GM20431 (cell line): ENCODE measurements at regions not wholly inside any gene's neighbourhood (a gene's known extent, or its start where the extent isn't known, plus 50 kb on each side); places are given as distances from the start of the nearest gene placed in this dataset.

Experiments
- in situ Hi-C: fragments of 300-500 bp; cut with MseI, MboI; formaldehyde crosslinking; loops from one replicate; pipeline ENCODE4 v1.15.0; 2020; ENCODE audit warnings: low sequenced_read_pairs; ENCODE audit not compliant: unreplicated experiment

DNA sequence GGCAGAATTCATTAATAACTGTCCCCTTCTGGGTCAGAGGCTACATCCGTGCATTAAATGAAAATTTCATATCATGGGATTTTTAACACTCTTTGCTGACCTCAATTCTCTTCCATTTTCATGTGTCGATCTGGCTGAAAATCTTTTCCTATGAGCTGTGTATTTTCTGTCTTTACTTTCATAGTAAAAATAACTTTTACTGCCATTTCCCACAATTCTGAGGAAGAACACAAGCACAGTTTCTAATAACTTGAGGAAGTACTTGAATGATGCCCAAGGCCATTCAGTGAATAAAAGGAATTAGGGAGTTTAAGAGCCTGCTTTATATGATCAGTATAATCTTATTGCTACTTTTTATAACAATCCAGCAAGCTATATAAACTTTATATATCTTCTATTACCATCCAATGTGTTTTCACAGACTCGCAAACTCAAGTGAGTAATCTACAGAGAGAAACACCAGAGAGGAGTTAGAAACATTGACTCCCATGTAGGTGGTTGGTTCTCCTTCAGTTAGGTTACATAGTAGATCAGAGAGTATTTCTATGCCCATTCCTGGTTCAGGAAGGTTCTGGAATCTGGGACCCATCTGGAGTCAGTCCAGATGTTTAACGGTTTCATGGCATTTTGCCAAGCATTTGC lies 340.0 kb downstream of the FBXO15 start:
- in situ Hi-C loops = no loop called here

DNA sequence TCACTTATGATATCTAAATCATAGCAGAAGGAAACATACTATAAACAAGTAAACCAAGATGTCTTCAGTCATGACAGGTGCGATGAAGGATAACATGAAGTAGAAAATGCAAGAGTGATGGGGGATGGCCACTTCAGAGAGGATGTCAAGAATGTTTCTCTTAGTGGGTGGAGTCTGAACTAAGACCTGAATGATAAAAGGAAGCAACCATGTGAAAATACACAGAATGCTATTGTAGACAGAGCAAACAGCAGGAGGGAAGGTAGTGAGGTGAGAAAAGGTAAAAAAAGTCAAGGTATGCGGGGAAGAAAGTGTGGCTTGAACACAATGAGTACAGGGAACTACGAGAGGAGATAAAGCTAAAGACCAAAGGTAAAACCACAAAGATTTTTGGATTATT lies 341.6 kb downstream of the FBXO15 start:
- in situ Hi-C loops = no loop called here

DNA sequence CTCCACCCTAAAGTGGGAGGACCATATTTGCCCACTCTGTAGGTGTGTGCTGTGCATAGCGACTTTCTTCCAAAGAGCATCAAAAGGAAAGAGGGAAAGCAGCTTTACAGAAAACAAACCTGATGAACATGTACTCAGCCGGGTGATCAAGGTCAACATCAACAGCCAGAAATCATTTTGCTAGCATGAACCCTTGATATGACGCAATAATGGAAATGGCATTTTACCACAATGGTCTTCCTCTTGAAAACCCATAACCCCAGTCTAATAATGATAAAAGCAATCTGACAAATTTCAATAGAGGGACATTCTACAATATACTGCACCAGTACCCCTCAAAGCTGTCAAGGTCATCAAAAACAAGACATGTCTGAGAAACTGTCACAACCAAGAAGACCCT lies 350.2 kb downstream of the FBXO15 start:
- in situ Hi-C loops = no loop called here

DNA sequence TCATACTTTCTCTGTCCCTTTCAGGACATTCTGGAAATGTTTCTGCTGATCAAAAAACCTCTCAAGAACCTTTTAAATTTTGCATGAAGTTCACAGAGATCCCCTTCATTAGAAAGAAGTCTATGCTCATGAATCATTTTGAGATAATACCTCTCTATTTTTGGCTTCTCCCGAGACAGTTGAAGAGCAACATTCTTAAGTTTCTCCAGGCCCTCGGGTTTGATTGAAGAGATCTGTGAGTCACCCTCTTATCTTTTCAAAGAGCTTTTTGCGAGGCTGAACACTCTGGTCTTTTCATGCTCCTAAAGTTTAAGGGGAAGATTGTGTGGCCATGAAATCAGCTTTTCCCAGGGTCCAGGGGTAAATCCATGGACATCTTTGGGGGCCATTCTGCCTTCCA lies 354.2 kb downstream of the FBXO15 start:
- in situ Hi-C loops = no loop called here

DNA sequence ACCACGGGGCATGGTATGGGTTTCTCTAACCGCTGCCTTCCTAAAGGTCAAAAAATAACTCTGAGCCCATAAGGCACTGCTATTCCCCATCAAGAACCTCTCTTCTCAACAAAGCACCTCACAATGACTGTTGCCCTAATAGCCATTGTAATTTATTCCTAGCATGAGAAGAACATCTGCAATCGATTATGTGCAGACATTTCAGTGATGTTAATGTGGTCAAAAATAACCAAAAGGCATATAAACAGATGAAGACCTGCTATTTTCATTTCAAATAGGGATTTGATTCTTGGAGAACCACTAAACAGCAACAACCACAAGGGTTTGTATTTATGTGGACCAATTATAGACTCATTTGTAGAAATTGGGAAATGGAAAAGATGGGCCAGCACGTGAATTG lies 356.6 kb downstream of the FBXO15 start:
- in situ Hi-C loops = no loop called here

DNA sequence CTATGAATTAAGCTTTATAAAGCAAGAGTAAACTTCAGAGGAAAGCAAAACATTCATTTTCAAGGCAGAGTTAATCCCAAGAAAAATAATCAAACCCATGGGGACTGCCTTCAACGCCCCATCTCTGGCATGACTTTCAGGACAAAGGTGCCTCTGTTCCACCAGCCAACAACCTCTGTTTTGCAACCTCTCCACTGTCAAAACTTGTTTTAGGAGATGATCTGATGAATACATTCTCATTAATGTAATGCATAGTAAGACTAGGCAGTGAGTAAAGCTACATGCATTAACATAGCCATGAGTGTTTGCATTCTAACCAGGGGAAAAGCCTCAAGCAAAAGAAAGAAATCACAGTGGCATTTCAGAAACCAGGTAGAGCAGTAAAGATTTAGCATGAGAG lies 357.0 kb downstream of the FBXO15 start:
- in situ Hi-C loops = no loop called here

DNA sequence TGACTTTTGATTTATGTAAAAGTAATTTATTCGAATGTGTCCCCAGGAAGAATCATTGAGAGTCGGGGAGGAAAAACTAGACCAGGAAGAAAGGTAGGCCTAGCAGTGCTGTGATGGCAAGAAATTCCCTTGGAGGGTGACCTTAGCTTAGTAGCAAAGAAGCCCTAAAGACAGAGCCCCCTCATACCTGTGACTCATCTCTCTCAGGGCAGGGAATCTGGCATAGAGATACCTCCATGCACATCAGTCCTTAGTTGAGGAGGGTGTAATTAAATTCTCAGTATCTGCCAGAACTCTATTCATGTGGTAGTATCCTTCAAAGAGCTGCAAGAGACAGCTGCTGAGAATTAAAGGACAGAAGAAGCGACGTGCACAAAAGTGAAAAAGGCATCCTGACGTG lies 360.3 kb downstream of the FBXO15 start:
- in situ Hi-C loops = no loop called here

DNA sequence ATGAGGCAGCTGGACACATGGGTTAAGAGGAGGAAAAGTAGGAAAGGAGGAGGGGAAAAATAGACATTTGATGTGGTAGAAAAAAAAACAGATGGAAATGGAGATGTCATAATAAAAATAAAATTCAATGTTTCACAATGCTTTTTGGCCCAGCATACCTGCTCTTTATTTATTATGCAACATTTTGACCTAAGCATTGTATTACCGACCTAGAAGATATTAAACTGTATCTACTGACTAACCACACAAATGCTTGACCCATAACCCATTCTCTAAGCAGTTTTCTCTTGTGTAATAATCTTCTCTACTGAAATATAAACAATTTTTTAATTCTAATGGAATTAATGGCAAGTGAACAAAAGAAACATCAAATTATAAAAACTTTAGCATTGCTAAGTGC lies 362.3 kb downstream of the FBXO15 start:
- in situ Hi-C loops = no loop called here

DNA sequence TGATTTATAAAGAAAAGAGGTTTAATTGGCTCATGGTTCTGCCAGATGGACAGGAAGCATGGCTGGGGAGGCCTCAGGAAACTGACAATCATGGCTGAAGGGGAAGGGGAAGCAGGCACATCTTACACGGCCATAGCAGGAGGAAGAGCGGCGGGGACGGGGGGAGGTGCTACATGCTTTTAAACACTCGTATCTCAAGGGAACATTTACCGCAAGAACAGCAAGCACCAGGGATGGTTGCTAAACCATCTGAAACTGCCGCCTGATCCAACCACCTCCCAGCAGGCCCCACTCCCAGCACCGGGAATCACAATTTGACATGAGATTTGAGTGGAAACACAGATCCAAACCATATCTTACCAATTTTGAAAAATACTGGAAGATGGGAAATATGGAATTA lies 362.8 kb downstream of the FBXO15 start:
- in situ Hi-C loops = no loop called here

DNA sequence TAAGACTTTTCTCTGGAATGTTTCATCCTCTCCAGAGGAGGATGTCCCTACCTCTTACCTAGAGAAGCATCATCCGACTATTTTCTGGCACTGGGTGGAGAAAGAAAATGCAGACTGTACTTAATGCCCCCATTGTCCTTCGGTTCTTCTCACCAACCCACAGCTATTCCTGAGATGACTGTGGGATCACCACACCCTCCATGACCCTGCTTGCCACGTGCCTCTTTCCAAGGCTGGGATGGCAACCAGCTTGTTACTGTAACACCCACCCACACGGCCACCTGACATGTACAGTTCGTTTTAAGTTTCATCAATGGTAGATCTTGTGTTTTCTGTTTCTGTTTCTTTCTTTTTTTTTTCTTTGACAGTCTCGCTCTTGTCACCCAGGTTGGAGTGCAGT lies 365.2 kb downstream of the FBXO15 start:
- in situ Hi-C loops = no loop called here

DNA sequence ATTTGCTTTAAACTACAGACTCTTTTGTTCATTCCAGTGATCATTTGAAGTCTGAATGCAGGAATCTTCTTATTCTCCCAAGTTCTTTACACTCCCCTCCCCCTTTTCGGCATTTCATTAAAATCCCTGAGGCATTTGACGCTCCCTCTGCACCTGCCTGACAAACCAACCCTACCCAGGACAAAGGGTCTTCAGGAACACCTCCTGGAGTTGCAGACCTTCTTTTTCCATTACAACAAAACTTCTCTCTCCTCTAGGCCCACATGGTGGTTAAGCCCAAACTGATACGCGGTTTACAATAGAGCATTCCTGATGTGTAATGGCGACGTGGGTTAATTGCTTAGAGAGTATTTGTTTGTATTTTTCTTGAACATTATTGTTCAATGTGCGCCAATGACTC lies 367.4 kb downstream of the FBXO15 start:
- in situ Hi-C loops = no loop called here

DNA sequence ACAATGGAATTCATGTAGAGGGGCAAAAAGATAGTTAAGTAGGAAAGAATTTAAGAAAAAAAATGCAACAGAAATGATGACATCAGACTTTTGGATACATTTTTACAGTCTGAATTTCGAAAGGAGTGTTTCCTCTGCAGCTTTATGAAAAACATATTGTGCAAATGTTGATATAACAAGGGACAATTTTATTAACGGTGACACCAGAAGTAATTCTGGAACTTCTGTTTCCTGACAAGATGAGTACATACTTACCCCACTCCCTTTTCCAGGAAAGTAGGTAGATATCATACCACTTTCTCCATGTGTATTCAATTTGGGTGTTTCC lies 369.6 kb downstream of the FBXO15 start:
- in situ Hi-C loops = no loop called here

DNA sequence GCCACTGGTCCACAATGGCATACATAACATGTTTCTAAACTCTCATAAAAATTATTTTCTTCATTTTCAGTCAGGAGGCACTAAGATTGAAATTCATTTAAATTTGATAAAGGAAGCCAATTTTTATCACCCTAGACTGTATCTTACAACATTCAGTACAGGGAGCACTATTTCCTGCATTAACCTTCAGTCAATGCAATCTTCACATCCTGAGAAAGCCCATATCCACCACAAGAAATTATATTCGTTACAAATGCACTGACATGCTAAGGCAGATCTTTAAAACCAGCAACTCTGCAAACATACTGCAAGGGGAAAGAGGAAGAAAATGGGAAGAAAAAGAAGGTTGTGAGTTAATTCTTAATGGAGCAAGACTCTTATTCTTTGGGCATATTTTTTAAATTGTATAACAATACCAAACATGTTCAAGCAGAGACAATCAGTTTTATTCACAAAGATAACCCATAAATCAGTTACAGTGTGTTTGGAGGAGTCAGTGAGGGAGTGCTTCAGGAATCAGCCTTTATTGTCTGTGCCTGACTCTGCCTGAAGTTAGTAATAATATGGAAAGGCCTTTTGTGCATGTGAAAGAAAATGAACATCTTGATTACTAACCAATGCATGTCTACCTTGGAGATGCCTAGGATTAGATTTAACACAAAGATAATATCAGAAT lies 370.1 kb downstream of the FBXO15 start:
- in situ Hi-C loops = no loop called here

DNA sequence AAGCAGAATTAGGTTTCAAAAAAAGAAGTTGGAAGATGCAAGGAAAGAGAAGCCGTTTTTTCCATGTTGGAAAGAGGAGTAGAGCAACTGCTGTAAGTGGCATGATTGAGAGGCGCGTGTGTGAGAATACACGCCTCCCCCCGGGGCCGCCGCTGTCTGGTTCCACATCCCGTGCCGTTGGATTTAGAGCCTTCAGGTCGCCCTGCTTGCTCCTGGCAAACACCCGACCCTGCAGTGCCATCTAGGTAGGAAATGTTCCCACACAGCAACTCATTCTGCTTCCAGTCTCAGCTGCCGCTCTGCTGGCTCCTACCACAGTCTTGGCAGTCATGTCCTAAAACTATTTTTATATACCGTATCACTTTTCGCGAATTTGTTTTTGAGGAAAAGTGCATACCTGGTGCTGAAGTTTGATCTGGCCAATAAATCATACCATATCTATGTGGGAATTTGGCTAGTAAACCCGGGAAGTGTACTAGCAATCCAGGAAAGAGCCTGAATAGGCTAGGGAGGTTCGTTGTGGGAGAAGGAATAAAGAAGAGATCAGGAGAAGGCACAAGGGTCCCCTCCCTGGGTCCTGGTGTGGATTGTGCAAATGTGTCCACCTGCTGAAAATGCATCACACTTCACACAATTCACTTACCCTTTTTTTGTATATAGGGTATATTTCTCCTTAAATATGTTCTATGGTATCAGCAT lies 372.7 kb downstream of the FBXO15 start:
- in situ Hi-C loops = no loop called here

DNA sequence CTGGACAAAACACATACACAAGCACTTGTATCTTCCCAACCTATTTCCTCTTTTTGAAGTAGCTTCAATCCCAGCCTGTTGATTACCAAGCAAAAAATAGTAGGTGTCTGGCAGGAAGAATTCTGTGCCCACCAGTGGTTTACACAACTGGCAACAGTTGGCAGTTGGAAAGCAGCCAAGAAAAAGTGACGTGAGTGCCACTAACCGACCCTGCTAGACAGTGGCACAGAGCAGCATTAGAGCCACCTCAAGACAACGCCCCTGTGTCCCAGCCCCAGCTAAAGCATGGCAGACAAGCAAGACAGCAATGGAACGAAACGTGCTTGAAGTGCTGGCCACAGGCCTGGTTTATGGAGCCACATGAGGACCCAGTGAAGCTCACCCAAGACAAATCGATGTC lies 379.6 kb downstream of the FBXO15 start:
- in situ Hi-C loops = no loop called here

DNA sequence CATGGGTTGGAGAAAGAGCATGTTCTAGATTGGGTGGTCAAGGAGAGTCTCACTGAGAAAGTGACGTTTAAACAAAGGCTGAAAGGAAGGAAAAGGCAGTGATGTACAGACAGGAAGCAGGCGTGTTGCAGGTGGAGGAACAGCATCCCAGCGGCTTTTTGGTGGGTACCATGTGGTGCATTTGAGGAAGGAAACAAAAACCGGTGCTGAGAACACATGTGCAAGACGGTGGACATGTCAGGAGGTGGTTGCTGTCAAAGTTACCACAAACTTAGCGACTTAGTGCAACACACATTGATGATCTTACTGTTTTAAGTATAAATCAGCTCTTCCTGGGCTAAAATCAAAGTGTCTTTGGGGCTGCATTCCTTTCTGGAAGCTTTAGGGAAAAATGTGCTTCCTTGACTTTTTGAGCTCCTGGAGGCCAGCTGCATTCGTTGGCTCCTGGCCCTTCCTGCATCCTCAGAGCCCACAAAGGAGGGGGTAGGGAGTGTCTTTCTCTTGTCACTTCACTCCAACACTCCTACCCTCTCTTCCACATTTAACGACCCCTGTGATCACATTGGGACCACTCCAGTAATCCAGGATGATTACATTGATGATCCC lies 380.6 kb downstream of the FBXO15 start:
- in situ Hi-C loops = no loop called here

DNA sequence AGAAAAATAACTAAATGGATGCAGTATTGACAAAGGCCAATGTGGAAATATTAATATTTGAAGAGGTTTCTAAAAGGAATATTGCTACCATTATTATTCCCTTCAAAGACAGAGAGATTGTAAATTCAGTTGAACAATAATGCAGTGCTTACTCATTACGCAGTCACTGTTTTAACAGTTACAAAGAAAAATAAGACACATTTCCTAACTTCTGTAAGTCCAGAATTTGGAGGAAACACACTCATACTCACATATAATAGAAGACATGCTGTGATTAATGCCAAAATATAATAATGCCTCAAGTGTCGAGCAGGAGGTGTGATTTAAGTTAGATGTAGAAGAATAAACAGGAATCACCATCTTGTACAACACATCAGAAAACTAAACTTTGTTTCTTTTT lies 389.2 kb downstream of the FBXO15 start:
- in situ Hi-C loops = no loop called here

DNA sequence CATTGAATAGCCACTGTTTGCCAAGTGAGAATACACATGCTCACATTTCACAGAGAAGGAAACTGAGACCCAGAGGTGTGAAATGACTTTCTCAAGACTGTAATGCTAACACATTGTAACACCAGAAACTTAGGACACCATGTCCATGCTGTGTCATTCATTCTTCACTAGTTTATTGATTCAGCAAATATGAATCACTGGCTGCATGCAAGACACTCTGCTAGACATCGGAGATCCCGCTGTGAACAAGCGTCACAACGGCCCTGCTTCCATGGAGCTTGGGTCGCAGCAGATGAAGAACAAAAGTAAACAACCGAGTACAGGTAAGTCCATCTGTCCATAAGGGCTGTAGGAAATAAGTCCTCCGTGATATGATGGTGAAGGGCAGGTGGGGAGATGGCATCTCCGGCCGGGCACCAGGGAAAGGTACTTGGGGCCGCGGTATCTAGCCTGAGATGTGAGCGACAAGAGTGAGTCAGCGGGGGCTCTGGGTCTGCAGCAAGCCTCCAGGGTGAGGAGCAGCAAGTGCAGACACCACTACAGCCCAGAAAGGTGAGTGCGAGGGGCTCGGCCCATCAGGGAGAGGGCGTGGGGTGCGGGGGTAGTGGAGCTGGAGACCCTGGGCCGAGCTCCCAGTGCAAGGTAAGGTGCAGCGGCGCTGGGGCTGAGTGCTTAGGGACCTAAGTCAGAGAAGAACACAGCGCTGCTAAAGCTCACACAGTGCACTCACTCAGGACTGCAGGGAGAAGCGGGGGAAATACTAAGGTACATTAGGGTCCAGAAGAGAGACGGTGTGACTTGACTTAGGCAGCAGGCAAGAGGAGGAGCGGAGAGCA lies 391.2 kb downstream of the FBXO15 start:
- in situ Hi-C loops = no loop called here

DNA sequence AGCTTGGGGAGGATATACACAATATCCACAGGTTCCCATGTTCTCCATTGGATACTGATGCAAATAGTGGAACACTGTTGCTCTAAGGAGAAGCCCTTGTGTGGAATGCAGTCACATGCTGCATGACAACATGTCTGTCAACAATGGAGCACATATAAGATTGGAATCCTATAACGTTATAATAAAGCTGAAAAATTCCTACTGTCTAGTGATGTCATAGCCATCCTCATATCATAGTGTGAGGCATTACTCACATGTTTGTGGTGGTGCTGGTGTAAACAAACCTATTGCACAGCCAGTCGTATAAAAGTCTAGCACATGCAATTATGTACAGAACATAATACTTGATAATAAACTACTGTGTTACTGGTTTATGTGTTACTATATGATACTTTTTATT lies 394.7 kb downstream of the FBXO15 start:
- in situ Hi-C loops = no loop called here

DNA sequence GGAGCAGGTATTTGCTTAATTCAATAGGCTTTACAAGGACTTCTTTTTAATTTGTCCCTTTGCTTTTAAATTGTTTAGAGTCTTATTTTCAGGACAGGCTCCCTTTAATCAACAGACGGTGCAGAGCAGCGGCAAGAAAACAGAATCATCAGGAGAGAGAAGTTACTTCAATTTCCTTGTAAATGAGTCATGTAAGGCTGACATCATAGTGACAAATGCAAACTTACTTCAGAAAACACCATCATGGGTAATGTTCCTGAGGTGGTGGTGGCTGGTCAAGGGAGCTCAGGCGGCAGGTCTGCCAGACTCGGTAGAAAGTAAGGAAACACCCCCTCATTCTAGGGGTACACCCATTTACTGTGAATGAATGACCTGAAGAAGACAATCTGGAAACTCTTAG lies 395.1 kb downstream of the FBXO15 start:
- in situ Hi-C loops = no loop called here

DNA sequence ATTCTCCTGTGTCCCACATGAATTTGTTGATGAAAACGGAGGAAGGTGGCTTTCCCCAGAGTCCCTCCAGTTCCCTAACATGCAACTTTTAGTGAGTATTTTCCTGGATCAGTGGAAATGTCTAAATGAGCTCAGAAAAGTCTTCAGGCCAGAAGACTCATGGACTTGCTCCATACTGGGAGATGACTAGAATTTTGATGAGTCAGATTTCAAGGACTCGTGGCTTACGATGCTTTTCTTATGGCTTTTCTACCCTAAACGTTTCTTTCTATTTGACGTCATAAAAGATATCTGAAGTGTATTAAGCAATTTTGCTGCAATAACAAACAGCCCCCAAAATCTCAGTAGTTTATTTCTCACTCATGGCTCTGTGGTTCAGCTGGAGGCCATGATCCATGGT lies 397.6 kb downstream of the FBXO15 start:
- in situ Hi-C loops = no loop called here
